Panc1 (cell line): ENCODE measurements at regions not wholly inside any gene's neighbourhood (a gene's known extent, or its start where the extent isn't known, plus 50 kb on each side); places are given as distances from the start of the nearest gene placed in this dataset.

Source experiments
- SIN3A ChIP-seq: IDR thresholded peaks from 2 replicates; pipeline ENCODE4 v1.6.1; 2012; ENCODE audit warnings: low read depth, mild to moderate bottlenecking, low read length, moderate library complexity, borderline replicate concordance; ENCODE audit not compliant: insufficient read depth
- TCF7L2 ChIP-seq: IDR thresholded peaks from 2 replicates; pipeline ENCODE4 v1.6.1; 2011; ENCODE audit warnings: mild to moderate bottlenecking, low read depth, low read length, inconsistent platforms
- TF ChIP-seq, protein P1 (sequence below), 2 experiments: IDR thresholded peaks; 2 replicates each; pipeline ENCODE4 v1.6.1; 2011 to 2012; ENCODE audit warnings: low read depth in 2 of 2, control low read depth in 1 of 2, low read length in 1 of 2, mild to moderate bottlenecking in 1 of 2, moderate library complexity in 1 of 2; ENCODE audit not compliant: insufficient read depth in 1 of 2
- TF ChIP-seq, protein P2 (sequence below): fragments of 450-650 bp; IDR thresholded peaks from 2 replicates; pipeline ENCODE4 v1.5.1; 2017; ENCODE audit warnings: mild to moderate bottlenecking

DNA sequence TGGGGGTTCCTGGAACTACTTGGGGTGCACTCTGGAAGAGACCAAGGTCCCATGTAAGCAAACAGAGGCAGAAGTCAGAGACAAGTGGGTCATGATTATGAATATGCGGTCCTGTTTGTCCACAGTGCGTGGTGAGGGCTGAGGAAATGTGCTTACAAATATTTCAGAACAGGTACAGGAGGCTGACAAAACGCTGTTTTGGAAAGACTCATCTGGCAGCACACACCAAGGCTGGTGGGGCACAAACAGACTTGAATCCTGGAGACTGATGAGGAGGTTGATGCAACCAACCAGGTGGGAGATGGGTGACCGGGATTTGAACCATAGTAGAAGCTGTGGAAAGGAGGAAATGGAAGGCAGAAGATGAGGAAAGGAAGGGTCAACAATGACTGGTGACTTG is 83.8 kb downstream of the ADRB2 start:
- TF ChIP-seq, protein P1, sequence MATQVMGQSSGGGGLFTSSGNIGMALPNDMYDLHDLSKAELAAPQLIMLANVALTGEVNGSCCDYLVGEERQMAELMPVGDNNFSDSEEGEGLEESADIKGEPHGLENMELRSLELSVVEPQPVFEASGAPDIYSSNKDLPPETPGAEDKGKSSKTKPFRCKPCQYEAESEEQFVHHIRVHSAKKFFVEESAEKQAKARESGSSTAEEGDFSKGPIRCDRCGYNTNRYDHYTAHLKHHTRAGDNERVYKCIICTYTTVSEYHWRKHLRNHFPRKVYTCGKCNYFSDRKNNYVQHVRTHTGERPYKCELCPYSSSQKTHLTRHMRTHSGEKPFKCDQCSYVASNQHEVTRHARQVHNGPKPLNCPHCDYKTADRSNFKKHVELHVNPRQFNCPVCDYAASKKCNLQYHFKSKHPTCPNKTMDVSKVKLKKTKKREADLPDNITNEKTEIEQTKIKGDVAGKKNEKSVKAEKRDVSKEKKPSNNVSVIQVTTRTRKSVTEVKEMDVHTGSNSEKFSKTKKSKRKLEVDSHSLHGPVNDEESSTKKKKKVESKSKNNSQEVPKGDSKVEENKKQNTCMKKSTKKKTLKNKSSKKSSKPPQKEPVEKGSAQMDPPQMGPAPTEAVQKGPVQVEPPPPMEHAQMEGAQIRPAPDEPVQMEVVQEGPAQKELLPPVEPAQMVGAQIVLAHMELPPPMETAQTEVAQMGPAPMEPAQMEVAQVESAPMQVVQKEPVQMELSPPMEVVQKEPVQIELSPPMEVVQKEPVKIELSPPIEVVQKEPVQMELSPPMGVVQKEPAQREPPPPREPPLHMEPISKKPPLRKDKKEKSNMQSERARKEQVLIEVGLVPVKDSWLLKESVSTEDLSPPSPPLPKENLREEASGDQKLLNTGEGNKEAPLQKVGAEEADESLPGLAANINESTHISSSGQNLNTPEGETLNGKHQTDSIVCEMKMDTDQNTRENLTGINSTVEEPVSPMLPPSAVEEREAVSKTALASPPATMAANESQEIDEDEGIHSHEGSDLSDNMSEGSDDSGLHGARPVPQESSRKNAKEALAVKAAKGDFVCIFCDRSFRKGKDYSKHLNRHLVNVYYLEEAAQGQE (IDR thresholded peaks at IDR 0.05; ENCODE audit: insufficient read depth in 1 of 2, low read depth in 2 of 2, low read length in 1 of 2): no peak
- TF ChIP-seq, protein P2, sequence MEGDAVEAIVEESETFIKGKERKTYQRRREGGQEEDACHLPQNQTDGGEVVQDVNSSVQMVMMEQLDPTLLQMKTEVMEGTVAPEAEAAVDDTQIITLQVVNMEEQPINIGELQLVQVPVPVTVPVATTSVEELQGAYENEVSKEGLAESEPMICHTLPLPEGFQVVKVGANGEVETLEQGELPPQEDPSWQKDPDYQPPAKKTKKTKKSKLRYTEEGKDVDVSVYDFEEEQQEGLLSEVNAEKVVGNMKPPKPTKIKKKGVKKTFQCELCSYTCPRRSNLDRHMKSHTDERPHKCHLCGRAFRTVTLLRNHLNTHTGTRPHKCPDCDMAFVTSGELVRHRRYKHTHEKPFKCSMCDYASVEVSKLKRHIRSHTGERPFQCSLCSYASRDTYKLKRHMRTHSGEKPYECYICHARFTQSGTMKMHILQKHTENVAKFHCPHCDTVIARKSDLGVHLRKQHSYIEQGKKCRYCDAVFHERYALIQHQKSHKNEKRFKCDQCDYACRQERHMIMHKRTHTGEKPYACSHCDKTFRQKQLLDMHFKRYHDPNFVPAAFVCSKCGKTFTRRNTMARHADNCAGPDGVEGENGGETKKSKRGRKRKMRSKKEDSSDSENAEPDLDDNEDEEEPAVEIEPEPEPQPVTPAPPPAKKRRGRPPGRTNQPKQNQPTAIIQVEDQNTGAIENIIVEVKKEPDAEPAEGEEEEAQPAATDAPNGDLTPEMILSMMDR: no peak
- TF ChIP-seq TCF7L2: no peak
- TF ChIP-seq SIN3A: no peak
